Transverse colon (tissue), 4 donors: ENCODE measurements at regions not wholly inside any gene's neighbourhood (a gene's known extent, or its start where the extent isn't known, plus 50 kb on each side); places are given as distances from the start of the nearest gene placed in this dataset.

Source experiments
- DNase-seq: peaks from one replicate; pipeline ENCODE4 v3.0.0-alpha.2; 2019
- H3K27ac ChIP-seq, 4 donors: fragments of 200-600 bp; sonication (generic); 2 replicates each; pipeline ENCODE4 v1.5.1; 2016 to 2018; ENCODE audit warnings: inconsistent platforms in 4 of 4
- H3K27me3 ChIP-seq: fragments of 200-600 bp; sonication (generic); 2 replicates; pipeline ENCODE4 v1.5.1; 2017; ENCODE audit warnings: inconsistent platforms
- H3K36me3 ChIP-seq, 4 donors: fragments of 200-600 bp; sonication (generic); 2 replicates each; pipeline ENCODE4 v1.5.1; 2017 to 2019; ENCODE audit warnings: inconsistent platforms in 4 of 4
- H3K4me1 ChIP-seq, 4 donors: fragments of 200-600 bp; sonication (generic); 2 replicates each; pipeline ENCODE4 v1.5.1; 2017 to 2020; ENCODE audit warnings: inconsistent platforms in 4 of 4
- H3K4me3 ChIP-seq, 4 donors: fragments of 200-600 bp; sonication (generic); 1 replicate in 1 of 4; 2 replicates in 3 of 4; pipeline versions ENCODE4 v1.5.1 to v1.6.1; 2017 to 2019; ENCODE audit warnings: inconsistent platforms in 4 of 4
- H3K9me3 ChIP-seq, 2 donors: fragments of 200-600 bp; sonication (generic); 2 replicates each; pipeline ENCODE4 v1.5.1; 2017 to 2019; ENCODE audit warnings: inconsistent platforms in 2 of 2
- CTCF ChIP-seq, 5 experiments: fragments of 200-600 bp in 3 of 5; fragments of 450-650 bp in 2 of 5; sonication (generic) in 3 of 5; IDR thresholded peaks; 1 replicate in 2 of 5; 2 replicates in 3 of 5; pipeline ENCODE4 v1.5.1; 2016 to 2017; ENCODE audit warnings: antibody characterized with exemption in 5 of 5, inconsistent platforms in 3 of 5, mild to moderate bottlenecking in 2 of 5, moderate library complexity in 1 of 5
- EP300 ChIP-seq: sonication (generic); formaldehyde crosslinking; IDR thresholded peaks from one replicate; pipeline ENCODE4 v1.6.1; 2017; ENCODE audit warnings: antibody characterized with exemption, low read depth
- POLR2A ChIP-seq: fragments of 450-650 bp; IDR thresholded peaks from one replicate; pipeline ENCODE4 v1.6.1; 2016; ENCODE audit warnings: antibody characterized with exemption, mild to moderate bottlenecking, moderate library complexity
- POLR2AphosphoS5 ChIP-seq, 3 donors: sonication (generic); formaldehyde crosslinking; IDR thresholded peaks; one replicate each; pipeline ENCODE4 v1.6.1; 2016; ENCODE audit warnings: antibody characterized with exemption in 3 of 3
- WGBS, 2 donors: methylation state at CpG; one replicate each; pipeline ENCODE4 v1.1.5; 2018; ENCODE audit warnings: low coverage in 1 of 2; 5-methylcytosine and 5-hydroxymethylcytosine counted together
- in situ Hi-C, 4 donors: fragments of 200-750 bp; cut with MboI; loops; one replicate each; pipeline versions ENCODE4 v1.15.0 to v1.15.1; 2017; ENCODE audit warnings: low sequenced_read_pairs in 3 of 4, low pct_ligation_motif_present in 1 of 4, low pct_unique_long_range_greater_than_20kb in 1 of 4
- intact Hi-C: fragments of 100-400 bp; cut with DNase I; formaldehyde crosslinking; loops from one replicate; pipeline ENCODE4 v1.15.1; 2023; ENCODE audit warnings: low total_unique reads

- in situ Hi-C loops (no loop called here), intact Hi-C loops (no loop called here)
- no peaks in the 10 kb centered on the region for H3K9me3 ChIP-seq
- 41 to 100% methylated on average over 1 to 3 of the region's 3 CpGs for WGBS, 2 donors
- TF ChIP-seq EP300 (no peak), CTCF (IDR thresholded peaks at IDR 0.05) (no peak), POLR2AphosphoS5 (IDR thresholded peaks at IDR 0.05) (no peak), POLR2A (no peak)
- H3K4me3 ChIP-seq: no peak overlapping the region
- no peaks in the 10 kb centered on the region for H3K27me3 ChIP-seq
- H3K27ac ChIP-seq: no peak overlapping the region
- H3K36me3 ChIP-seq: no peaks in the 10 kb centered on the region
- DNase-seq: no peak
- no peaks in the 10 kb centered on the region for H3K4me1 ChIP-seq
Measured at GRCh38 chr7:138258197-138258559, 181.9 kb downstream of the AKR1D1 start.

- 83 to 90% methylated on average over 2 to 3 of the region's 3 CpGs for WGBS, 2 donors
- H3K27ac ChIP-seq: no peak overlapping the region
- no peaks in the 10 kb centered on the region for H3K27me3 ChIP-seq
- intact Hi-C loops (no loop called here), in situ Hi-C loops (no loop called here)
- DNase-seq: no peak
- no peaks in the 10 kb centered on the region for H3K36me3 ChIP-seq
- TF ChIP-seq POLR2A (no peak), POLR2AphosphoS5 (IDR thresholded peaks at IDR 0.05) (no peak), EP300 (no peak), CTCF (IDR thresholded peaks at IDR 0.05) (no peak)
- no peaks in the 10 kb centered on the region for H3K9me3 ChIP-seq
- no peaks in the 10 kb centered on the region for H3K4me1 ChIP-seq
- H3K4me3 ChIP-seq: no peak overlapping the region
Measured at GRCh38 chr7:138259675-138260074, 183.4 kb downstream of the AKR1D1 start.

GRCh38 chr7:138267934-138268333 is 191.7 kb downstream of the AKR1D1 start:
- no peak overlapping the region for H3K27ac ChIP-seq
- no peaks in the 10 kb centered on the region for H3K4me1 ChIP-seq
- 75 to 94% methylated on average over 2 to 6 of the region's 6 CpGs for WGBS, 2 donors
- no peaks in the 10 kb centered on the region for H3K9me3 ChIP-seq
- DNase-seq: no peak
- H3K36me3 ChIP-seq: no peaks in the 10 kb centered on the region
- intact Hi-C loops (no loop called here), in situ Hi-C loops (no loop called here)
- no peak for TF ChIP-seq CTCF (IDR thresholded peaks at IDR 0.05)
- no peak for TF ChIP-seq POLR2A
- no peak for TF ChIP-seq POLR2AphosphoS5 (IDR thresholded peaks at IDR 0.05)
- no peak for TF ChIP-seq EP300
- no peaks in the 10 kb centered on the region for H3K27me3 ChIP-seq
- no peak overlapping the region for H3K4me3 ChIP-seq

- Histone ChIP-seq H3K9me3 (no peaks in the 10 kb centered on the region), H3K27me3 (no peaks in the 10 kb centered on the region), H3K4me3 (no peak overlapping the region), H3K36me3 (no peaks in the 10 kb centered on the region), H3K4me1 (no peaks in the 10 kb centered on the region), H3K27ac (no peak overlapping the region)
- intact Hi-C loops (no loop called here), in situ Hi-C loops (no loop called here)
- no peak for TF ChIP-seq CTCF (IDR thresholded peaks at IDR 0.05)
- no peak for TF ChIP-seq POLR2A
- no peak for TF ChIP-seq POLR2AphosphoS5 (IDR thresholded peaks at IDR 0.05)
- TF ChIP-seq EP300: no peak
- DNase-seq: no peak
Measured at GRCh38 chr7:138276891-138277290, 183.2 kb upstream of the TRIM24 start.
